H9 (cell line): ENCODE measurements at regions not wholly inside any gene's neighbourhood (a gene's known extent, or its start where the extent isn't known, plus 50 kb on each side); places are given as distances from the start of the nearest gene placed in this dataset.

ENCODE experiments used
- DNase-seq: peaks from one replicate; pipeline ENCODE4 v3.0.0-alpha.2; 2017
- H2AFZ ChIP-seq: one replicate; pipeline ENCODE4 v1.6.1; 2013; ENCODE audit warnings: mild to moderate bottlenecking, low read length, control low read depth, moderate library complexity
- H2AK5ac ChIP-seq: 2 replicates; pipeline ENCODE4 v1.6.1; 2013; ENCODE audit warnings: low read length, control low read depth, mixed read lengths; ENCODE audit not compliant: insufficient read length
- H2BK120ac ChIP-seq: one replicate; pipeline ENCODE4 v1.6.1; 2013; ENCODE audit warnings: low read depth, mild to moderate bottlenecking, low read length, control low read depth, inconsistent platforms; ENCODE audit not compliant: poor library complexity, severe bottlenecking
- H2BK12ac ChIP-seq: 2 replicates; pipeline ENCODE4 v1.6.1; 2013; ENCODE audit warnings: low read length, control low read depth, mixed read lengths, low read depth; ENCODE audit not compliant: insufficient read length
- H2BK15ac ChIP-seq: 2 replicates; pipeline ENCODE4 v1.6.1; 2013; ENCODE audit warnings: low read depth, low read length, control low read depth
- H2BK20ac ChIP-seq: one replicate; pipeline ENCODE4 v1.6.1; 2013; ENCODE audit warnings: low read depth, mild to moderate bottlenecking, low read length, control low read depth, inconsistent platforms; ENCODE audit not compliant: poor library complexity, severe bottlenecking
- H2BK5ac ChIP-seq: 2 replicates; pipeline ENCODE4 v1.6.1; 2013; ENCODE audit warnings: low read length, control low read depth, mixed read lengths; ENCODE audit not compliant: insufficient read length
- H3K14ac ChIP-seq: 2 replicates; pipeline ENCODE4 v1.6.1; 2013; ENCODE audit warnings: low read length, control low read depth; ENCODE audit not compliant: insufficient read depth
- H3K18ac ChIP-seq: 2 replicates; pipeline ENCODE4 v1.6.1; 2013; ENCODE audit warnings: low read depth, mild to moderate bottlenecking, mixed read lengths, low read length, control low read depth; ENCODE audit not compliant: insufficient read length
- H3K23ac ChIP-seq: 2 replicates; pipeline ENCODE4 v1.6.1; 2013; ENCODE audit warnings: low read length, control low read depth, mixed read lengths, low read depth; ENCODE audit not compliant: insufficient read length
- H3K23me2 ChIP-seq: 2 replicates; pipeline ENCODE4 v1.6.1; 2013; ENCODE audit warnings: low read depth, mild to moderate bottlenecking, mixed read lengths, low read length, control low read depth; ENCODE audit not compliant: insufficient read length, poor library complexity, severe bottlenecking
- H3K27ac ChIP-seq: 2 replicates; pipeline ENCODE4 v1.5.1; 2013; ENCODE audit warnings: low read length, control low read depth, mixed read lengths, low read depth; ENCODE audit not compliant: insufficient read length
- H3K27me3 ChIP-seq: 2 replicates; pipeline ENCODE4 v1.6.1; 2013; ENCODE audit warnings: low read length, control low read depth, inconsistent platforms; ENCODE audit not compliant: insufficient read depth
- H3K4ac ChIP-seq: 2 replicates; pipeline ENCODE4 v1.6.1; 2013; ENCODE audit warnings: low read depth, mild to moderate bottlenecking, control low read depth, inconsistent platforms, low read length, moderate library complexity
- H3K4me1 ChIP-seq: 2 replicates; pipeline ENCODE4 v1.6.1; 2013; ENCODE audit warnings: low read length, control low read depth, inconsistent platforms; ENCODE audit not compliant: insufficient read depth
- H3K4me2 ChIP-seq: 2 replicates; pipeline ENCODE4 v1.6.1; 2013; ENCODE audit warnings: low read length, control low read depth, mixed read lengths; ENCODE audit not compliant: insufficient read length, insufficient read depth
- H3K56ac ChIP-seq: 2 replicates; pipeline ENCODE4 v1.6.1; 2013; ENCODE audit warnings: low read depth, mild to moderate bottlenecking, mixed read lengths, low read length, control low read depth; ENCODE audit not compliant: insufficient read length
- H3K79me1 ChIP-seq: 2 replicates; pipeline ENCODE4 v1.6.1; 2013; ENCODE audit warnings: low read depth, mild to moderate bottlenecking, moderate library complexity, low read length, control low read depth, inconsistent platforms; ENCODE audit not compliant: insufficient read depth, poor library complexity, severe bottlenecking
- H3K79me2 ChIP-seq: 2 replicates; pipeline ENCODE4 v1.6.1; 2013; ENCODE audit warnings: low read length, control low read depth, inconsistent platforms; ENCODE audit not compliant: insufficient read depth
- H3K9ac ChIP-seq: 2 replicates; pipeline ENCODE4 v1.6.1; 2013; ENCODE audit warnings: low read length, control low read depth, mixed read lengths; ENCODE audit not compliant: insufficient read length; ENCODE audit errors: extremely low read depth
- H3K9me3 ChIP-seq: one replicate; pipeline ENCODE4 v1.6.1; 2013; ENCODE audit warnings: low read depth, low read length, inconsistent platforms; ENCODE audit not compliant: control insufficient read depth
- H3T11ph ChIP-seq: one replicate; pipeline ENCODE4 v1.6.1; 2013; ENCODE audit warnings: mild to moderate bottlenecking, low read length, control low read depth, inconsistent platforms
- H4K20me1 ChIP-seq: one replicate; pipeline ENCODE4 v1.6.1; 2013; ENCODE audit not compliant: control insufficient read depth, insufficient read length, insufficient read depth
- H4K5ac ChIP-seq: 2 replicates; pipeline ENCODE4 v1.6.1; 2013; ENCODE audit warnings: low read depth, mild to moderate bottlenecking, mixed read lengths, low read length, control low read depth; ENCODE audit not compliant: insufficient read length
- H4K8ac ChIP-seq: replicated peaks from 2 replicates; pipeline ENCODE4 v1.6.1; 2013; ENCODE audit warnings: low read length, control low read depth, mixed read lengths, low read depth; ENCODE audit not compliant: insufficient read length
- H4K91ac ChIP-seq: 2 replicates; pipeline ENCODE4 v1.6.1; 2013; ENCODE audit warnings: low read depth, mild to moderate bottlenecking, moderate library complexity, mixed read lengths, low read length, control low read depth; ENCODE audit not compliant: insufficient read length
- H3K27ac Mint-ChIP-seq, 3 experiments: 2 replicates in 2 of 3; 3 replicates in 1 of 3; pipeline ENCODE4 v1.8.0; 2020 to 2021; ENCODE audit warnings: mixed read lengths in 3 of 3, mild to moderate bottlenecking in 1 of 3, moderate library complexity in 1 of 3
- H3K27me3 Mint-ChIP-seq: 2 replicates; pipeline ENCODE4 v1.8.0; 2021; ENCODE audit warnings: low read depth, mild to moderate bottlenecking, moderate library complexity, mixed read lengths
- H3K36me3 Mint-ChIP-seq, 3 experiments: 2 replicates in 2 of 3; 3 replicates in 1 of 3; pipeline ENCODE4 v1.8.0; 2020 to 2021; ENCODE audit warnings: low read depth in 3 of 3, mixed read lengths in 3 of 3; ENCODE audit not compliant: insufficient read depth in 1 of 3
- H3K4me1 Mint-ChIP-seq, 2 experiments: 2 replicates each; pipeline ENCODE4 v1.8.0; 2020; ENCODE audit warnings: mixed read lengths in 2 of 2
- H3K4me3 Mint-ChIP-seq, 2 experiments: 2 replicates in 1 of 2; 3 replicates in 1 of 2; pipeline ENCODE4 v1.8.0; 2020 to 2021; ENCODE audit warnings: mild to moderate bottlenecking in 2 of 2, mixed read lengths in 2 of 2, moderate library complexity in 1 of 2
- H3K9me3 Mint-ChIP-seq, 2 experiments: 2 replicates in 1 of 2; 3 replicates in 1 of 2; pipeline ENCODE4 v1.8.0; 2020; ENCODE audit warnings: mild to moderate bottlenecking in 2 of 2, mixed read lengths in 2 of 2, moderate library complexity in 1 of 2
- CTCF ChIP-seq: fragments of 200-600 bp; sonication (generic); conservative IDR thresholded peaks from 3 replicates; pipeline ENCODE4 v1.8.0; 2021; ENCODE audit warnings: antibody characterized with exemption, mild to moderate bottlenecking
- WGBS: extraction: QIAGEN DNeasy Blood & Tissue Kit; methylation state at CpG from one replicate; pipeline ENCODE4 v1.1.7; 2013; ENCODE audit warnings: missing lambda C conversion rate, low lambda C conversion rate, mixed read lengths; ENCODE audit not compliant: insufficient read length; ENCODE audit errors: extremely low coverage; 5-methylcytosine and 5-hydroxymethylcytosine counted together

- Histone ChIP-seq H3K79me1 (no peaks in the 10 kb centered on the region), H2BK20ac (no peak overlapping the region), H4K5ac (no peak overlapping the region), H3K23ac (no peak overlapping the region), H3T11ph (no peak overlapping the region), H2AK5ac (no peak overlapping the region), H3K4me1 (no peaks in the 10 kb centered on the region; the same call in 1 of the 2 replicates), H2BK120ac (no peak overlapping the region), H3K56ac (no peak overlapping the region), H3K14ac (no peak overlapping the region), H4K8ac (no peak overlapping the region), H3K79me2 (no peaks in the 10 kb centered on the region), H3K4me2 (no peak overlapping the region), H3K4ac (no peak overlapping the region), H3K27ac (no peak overlapping the region), H3K27me3 (no peaks in the 10 kb centered on the region), H3K23me2 (no peaks in the 10 kb centered on the region), H2BK5ac (no peak overlapping the region), H3K9me3 (no peaks in the 10 kb centered on the region), H3K18ac (no peak overlapping the region), H2AFZ (no peak overlapping the region), H2BK15ac (no peak overlapping the region), H3K9ac (no peak overlapping the region), H2BK12ac (no peak overlapping the region), H4K91ac (no peak overlapping the region), H4K20me1 (no peaks in the 10 kb centered on the region)
- Mint-ChIP-seq H3K4me1 (0 out of 4 replicates have a peak, but pooled peaks cover 0 to 4% of the 10 kb centered on the region in 2 experiments), H3K9me3 (no peaks in the 10 kb centered on the region; a peak in 1 of 5 replicates), H3K4me3 (no peak overlapping the region), H3K27ac (no peak overlapping the region), H3K36me3 (no peaks in the 10 kb centered on the region), H3K27me3 (peaks cover 5% of the 10 kb centered on the region; the same call in 1 of the 2 replicates)
- WGBS = no CpG with 5 or more reads among the region's 6 CpGs
- no peak for TF ChIP-seq CTCF
- DNase-seq = no peak
Observed at GRCh38 chr7:35498416-35498815, 196.5 kb downstream of the HERPUD2 start.
